ENCODE measurements at regions not wholly inside any gene's neighbourhood (a gene's known extent, or its start where the extent isn't known, plus 50 kb on each side); places are given as distances from the start of the nearest gene placed in this dataset.

- Histone ChIP-seq H3K9me3 (no peaks in the 10 kb centered on the region), H3K27me3 (no peaks in the 10 kb centered on the region), H3K27ac (no peak overlapping the region), H3K36me3 (no peaks in the 10 kb centered on the region), H3K4me3 (ENCODE audit: low read depth in 1 of 2, low read length in 1 of 2) (no peak overlapping the region), H3K4me1 (ENCODE audit: control insufficient read depth in 1 of 2, insufficient read depth in 1 of 2, low read depth in 1 of 2, low read length in 1 of 2) (peaks cover 14 to 19% of the 10 kb centered on the region in 2 experiments)
- TF ChIP-seq, protein P1, sequence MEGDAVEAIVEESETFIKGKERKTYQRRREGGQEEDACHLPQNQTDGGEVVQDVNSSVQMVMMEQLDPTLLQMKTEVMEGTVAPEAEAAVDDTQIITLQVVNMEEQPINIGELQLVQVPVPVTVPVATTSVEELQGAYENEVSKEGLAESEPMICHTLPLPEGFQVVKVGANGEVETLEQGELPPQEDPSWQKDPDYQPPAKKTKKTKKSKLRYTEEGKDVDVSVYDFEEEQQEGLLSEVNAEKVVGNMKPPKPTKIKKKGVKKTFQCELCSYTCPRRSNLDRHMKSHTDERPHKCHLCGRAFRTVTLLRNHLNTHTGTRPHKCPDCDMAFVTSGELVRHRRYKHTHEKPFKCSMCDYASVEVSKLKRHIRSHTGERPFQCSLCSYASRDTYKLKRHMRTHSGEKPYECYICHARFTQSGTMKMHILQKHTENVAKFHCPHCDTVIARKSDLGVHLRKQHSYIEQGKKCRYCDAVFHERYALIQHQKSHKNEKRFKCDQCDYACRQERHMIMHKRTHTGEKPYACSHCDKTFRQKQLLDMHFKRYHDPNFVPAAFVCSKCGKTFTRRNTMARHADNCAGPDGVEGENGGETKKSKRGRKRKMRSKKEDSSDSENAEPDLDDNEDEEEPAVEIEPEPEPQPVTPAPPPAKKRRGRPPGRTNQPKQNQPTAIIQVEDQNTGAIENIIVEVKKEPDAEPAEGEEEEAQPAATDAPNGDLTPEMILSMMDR (IDR thresholded peaks at IDR 0.05): no peak
Observed at GRCh38 chr3:139197251-139197650, 146.6 kb upstream of the MRPS22 start.

DNA sequence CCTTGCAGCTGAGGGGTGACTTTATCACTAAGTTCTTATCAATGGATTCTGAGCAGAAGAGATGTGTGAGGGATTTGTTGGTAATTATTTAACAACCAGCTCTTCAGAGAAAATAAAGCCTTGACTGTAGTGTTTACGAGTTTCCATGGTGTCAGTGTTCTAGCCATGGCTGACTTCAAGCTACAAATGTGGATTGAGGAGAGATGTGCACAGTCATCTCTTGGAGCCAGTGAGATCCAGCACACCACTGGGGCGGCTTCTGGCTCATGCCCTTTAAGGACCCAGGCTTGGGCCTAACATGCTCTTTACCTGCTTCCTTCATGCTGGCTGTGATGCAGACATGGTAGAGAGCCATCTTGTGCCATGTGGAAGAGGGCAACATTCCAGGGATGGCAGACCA is 145.6 kb upstream of the MRPS22 start:
- H3K9me3 ChIP-seq: no peaks in the 10 kb centered on the region
- no peaks in the 10 kb centered on the region for H3K36me3 ChIP-seq
- TF ChIP-seq, protein P1 (IDR thresholded peaks at IDR 0.05): no peak
- no peak overlapping the region for H3K4me3 ChIP-seq (ENCODE audit: low read depth in 1 of 2, low read length in 1 of 2)
- H3K27ac ChIP-seq: no peak overlapping the region
- H3K27me3 ChIP-seq: no peaks in the 10 kb centered on the region
- peaks cover 17 to 21% of the 10 kb centered on the region in 2 experiments for H3K4me1 ChIP-seq (ENCODE audit: control insufficient read depth in 1 of 2, insufficient read depth in 1 of 2, low read depth in 1 of 2, low read length in 1 of 2)

DNA sequence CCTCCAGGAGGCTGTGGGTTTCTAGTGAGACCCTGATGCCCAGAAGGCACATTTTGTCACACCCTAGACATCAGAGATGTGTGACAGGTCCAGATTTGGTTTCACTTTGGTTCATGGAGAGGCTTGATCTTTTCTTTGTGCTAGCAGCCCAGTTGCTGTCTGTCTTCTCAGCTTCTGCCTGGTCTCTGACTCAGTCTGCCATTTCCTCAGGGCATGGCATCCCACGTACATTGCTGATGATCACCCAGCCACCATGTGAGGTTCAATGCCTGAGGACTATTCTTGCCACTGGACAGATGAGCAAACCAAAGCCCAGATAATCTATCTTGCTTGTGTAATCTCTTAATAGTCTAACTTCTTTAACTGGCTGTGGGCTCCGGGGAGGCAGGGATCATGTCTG is 144.9 kb upstream of the MRPS22 start:
- Histone ChIP-seq H3K27me3 (no peaks in the 10 kb centered on the region), H3K36me3 (no peaks in the 10 kb centered on the region), H3K9me3 (no peaks in the 10 kb centered on the region), H3K27ac (no peak overlapping the region), H3K4me1 (ENCODE audit: control insufficient read depth in 1 of 2, insufficient read depth in 1 of 2, low read depth in 1 of 2, low read length in 1 of 2) (peaks cover 17 to 21% of the 10 kb centered on the region in 2 experiments), H3K4me3 (ENCODE audit: low read depth in 1 of 2, low read length in 1 of 2) (no peak overlapping the region)
- TF ChIP-seq, protein P1 (IDR thresholded peaks at IDR 0.05): no peak

GRCh38 chr3:139199421-139200010 is 144.3 kb upstream of the MRPS22 start:
- no peaks in the 10 kb centered on the region for H3K9me3 ChIP-seq
- H3K27ac ChIP-seq: no peak overlapping the region
- no peaks in the 10 kb centered on the region for H3K36me3 ChIP-seq
- H3K4me1 ChIP-seq (ENCODE audit: control insufficient read depth in 1 of 2, insufficient read depth in 1 of 2, low read depth in 1 of 2, low read length in 1 of 2): peaks cover 17 to 21% of the 10 kb centered on the region in 2 experiments
- no peaks in the 10 kb centered on the region for H3K27me3 ChIP-seq
- no peak overlapping the region for H3K4me3 ChIP-seq (ENCODE audit: low read depth in 1 of 2, low read length in 1 of 2)
- TF ChIP-seq, protein P1 (IDR thresholded peaks at IDR 0.05): no peak

DNA sequence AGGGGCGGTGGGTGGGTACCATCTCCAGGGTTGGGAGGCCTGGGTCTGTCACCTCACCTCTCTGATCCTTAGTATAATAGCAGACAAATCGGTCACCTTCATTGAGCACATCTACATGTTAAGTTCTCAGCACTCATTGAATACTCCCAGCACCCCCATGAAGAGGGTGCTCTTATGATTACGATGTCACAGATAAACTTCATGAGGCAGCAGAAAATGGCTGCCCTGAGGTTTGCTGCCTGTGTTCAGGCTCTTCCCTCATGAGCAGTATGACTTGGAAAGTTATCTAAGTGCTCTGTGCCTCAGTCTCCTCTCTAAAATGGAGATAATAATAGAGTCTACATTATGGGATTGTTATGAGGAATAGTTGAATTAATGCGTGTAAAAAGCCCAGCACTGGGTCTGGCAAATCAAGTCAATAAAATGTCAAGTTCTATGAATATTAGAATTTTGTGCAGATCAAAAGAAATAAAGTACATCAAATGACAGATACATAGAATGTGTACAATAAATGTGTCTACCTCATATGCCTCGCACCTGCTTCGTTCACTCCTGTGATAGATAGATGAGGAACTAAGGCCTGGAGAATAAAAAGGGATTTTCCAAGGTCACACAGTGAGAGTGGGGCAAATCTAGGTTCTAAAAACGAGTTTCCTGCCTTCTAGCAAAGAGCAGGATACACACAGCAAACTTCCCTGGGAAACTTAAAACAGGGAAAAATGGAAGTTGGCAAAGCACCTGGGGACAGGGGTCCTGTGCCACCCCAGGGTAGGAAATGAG is 142.2 kb upstream of the MRPS22 start:
- TF ChIP-seq, protein P1 (IDR thresholded peaks at IDR 0.05): no peak
- Histone ChIP-seq H3K4me3 (ENCODE audit: low read depth in 1 of 2, low read length in 1 of 2) (no peak overlapping the region), H3K27me3 (no peaks in the 10 kb centered on the region), H3K9me3 (no peaks in the 10 kb centered on the region), H3K36me3 (no peaks in the 10 kb centered on the region), H3K4me1 (ENCODE audit: control insufficient read depth in 1 of 2, insufficient read depth in 1 of 2, low read depth in 1 of 2, low read length in 1 of 2) (peaks cover 17 to 21% of the 10 kb centered on the region in 2 experiments), H3K27ac (no peak overlapping the region)

Data from neutrophil (primary cell).